ENCODE measurements at regions not wholly inside any gene's neighbourhood (a gene's known extent, or its start where the extent isn't known, plus 50 kb on each side); places are given as distances from the start of the nearest gene placed in this dataset.

DNA sequence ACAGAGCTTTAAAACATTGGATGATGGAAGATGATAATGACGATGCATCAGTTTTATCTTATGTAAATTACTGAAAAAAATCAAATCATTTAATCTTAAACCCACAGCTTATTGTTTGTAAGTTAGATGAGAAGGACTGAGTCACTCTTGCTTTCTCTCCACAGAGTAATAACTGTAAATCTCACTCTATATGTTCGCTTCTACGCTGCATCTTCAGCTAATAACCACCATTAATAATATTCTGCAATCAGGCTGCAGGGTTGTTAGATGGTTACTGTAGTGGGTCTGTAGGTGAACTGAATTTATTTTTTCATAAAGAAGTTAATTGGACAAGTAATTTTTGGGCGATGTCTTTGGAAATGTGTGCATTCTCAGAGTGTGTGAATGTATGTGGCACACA, 260.0 kb downstream of the FAT3 start:
- DNase-seq, result no peak

DNA sequence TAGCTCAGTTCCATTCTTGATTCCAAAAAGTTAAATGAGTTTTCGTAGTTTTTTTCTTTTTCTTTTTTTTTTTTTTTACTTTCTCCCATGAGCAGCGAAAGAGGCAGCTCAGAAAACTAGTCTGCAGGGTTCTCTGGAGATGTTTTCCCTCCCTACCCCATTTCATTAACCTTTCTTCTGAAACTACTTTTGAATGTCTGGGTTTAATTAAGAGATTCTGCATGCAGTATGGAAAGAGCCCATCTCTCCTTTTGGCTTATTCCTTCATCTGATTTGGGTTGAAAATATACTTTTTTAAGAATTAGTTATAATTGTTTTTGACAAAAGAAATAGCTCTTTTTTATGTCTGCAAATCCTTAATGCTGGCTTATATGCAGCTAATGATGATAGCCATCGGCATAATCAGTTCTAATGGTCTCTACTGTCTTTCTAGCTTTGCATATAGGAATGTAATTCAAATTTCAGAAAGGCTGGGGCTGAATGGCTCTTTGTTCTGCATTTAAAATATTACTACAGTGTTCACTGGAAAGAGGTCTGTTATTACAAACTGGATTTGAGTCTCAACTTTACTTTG, 265.3 kb downstream of the FAT3 start:
- no peak for DNase-seq

DNA sequence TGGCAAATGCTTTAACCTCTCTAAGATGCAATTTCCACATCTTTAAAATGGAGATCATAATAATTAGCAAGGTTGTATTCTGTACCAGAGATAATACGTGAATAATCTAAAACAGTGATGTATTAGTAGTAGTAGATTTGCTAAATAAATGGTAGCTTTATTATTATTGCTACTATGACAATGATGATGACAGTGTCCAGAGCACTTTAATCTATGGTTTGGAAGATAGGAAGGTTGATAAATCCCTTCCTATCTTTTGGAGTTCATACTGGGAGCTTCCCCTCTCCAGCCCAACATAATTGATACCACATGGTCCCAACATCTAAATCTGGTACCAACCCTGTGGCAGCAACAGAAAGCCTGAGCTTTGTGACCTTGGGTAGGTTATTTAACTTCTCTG, 267.8 kb downstream of the FAT3 start:
- no peak for DNase-seq

DNA sequence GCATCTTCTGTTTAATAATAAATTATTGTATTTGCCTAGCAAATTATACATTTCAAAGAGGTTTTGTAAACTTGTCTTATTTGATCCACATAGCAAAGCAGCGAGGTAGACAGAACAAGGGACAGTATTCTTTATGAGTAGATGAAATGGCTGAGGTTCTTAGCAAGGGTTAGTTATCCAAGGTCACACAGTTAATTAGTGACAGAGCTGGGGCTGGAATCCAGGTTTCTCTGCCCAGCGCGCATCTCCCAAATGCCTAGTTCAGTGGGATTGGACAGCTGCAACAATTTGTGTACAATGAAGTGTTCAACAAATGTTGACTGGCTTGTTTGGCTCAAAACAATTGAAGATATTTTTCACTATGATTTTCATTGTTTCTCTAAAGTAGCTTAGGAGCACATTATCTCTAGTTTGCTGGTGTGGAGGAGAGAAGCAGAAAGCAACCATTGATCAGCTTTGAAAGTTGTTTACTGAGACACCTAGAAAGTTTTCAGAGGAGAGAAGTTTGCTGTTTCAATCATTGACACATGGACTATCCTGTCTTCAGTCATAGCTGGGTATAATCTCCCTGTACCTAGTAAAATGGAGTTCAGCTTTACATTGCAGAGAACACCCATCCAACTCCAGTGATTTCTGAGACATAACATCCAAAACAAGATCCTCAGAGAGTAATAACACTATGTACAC, 270.6 kb downstream of the FAT3 start:
- DNase-seq, result no peak

DNA sequence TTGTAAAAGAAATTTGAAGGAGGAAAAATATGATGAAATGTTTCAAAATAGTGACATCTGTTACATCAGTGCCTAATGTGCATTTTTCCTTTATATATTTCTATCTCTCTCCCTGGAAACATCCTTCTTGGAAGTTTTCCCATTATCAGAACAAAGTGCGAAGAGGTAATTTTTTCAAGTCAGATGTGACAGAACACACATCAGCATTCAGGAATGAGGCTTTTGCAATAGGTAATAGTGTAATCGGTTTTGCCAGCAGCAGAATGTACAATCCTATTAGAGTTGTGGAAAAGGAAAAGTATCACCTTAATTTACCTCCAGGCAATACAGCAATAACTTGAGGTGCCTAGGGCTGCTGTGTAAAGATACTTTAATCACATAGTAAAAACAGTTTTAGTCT, 275.8 kb downstream of the FAT3 start:
- DNase-seq, result no peak

DNA sequence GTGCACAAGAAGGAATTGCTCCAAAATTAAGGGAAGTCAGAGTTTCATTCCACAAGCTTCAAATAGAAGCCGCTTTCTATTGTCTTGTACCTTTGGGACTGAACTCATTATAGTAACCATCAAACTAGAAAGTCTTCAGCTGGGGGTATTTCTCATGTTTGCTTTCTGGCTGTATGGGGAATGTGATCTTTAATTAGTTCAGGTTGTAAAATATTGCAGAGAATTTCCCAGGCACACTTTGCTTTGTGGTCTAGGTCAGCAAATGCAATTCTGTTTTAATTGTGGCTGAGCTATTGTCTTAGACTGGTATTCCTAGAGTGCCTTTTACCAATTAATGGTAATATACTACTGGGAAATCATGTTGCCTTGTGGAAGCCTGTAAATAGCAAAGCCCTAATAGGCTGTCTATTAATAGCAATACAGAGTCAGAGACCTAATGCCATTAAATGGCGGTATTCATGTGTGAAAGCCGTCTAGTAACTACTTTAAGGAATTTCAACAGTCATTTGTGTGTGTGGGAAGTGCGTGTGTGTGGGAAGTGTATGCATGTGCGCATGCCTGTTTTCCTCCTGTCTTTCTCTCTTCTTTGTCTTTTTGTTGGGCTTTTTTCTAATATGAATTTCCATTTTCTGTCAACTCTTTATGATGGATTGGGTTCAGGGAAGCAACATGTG, 276.6 kb downstream of the FAT3 start:
- DNase-seq, result no peak

DNA sequence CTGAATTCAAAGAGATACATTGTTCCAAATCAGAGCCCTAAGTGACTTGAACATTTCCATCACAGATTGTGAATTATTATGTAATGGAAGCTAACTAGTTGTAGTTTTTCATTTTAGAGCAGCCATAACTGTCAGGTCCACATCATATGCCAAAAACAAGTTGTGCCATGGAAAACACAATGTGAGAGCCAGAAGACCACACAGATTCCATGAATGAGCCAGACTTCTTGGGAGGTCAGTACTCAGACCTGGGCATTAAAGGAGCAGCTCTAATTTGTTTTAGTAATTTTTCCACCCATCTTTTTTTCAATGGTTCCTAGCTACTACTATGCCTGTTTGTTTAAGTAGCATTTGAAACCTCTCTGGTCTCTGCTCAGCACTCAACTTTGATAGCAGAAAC, 279.4 kb downstream of the FAT3 start:
- DNase-seq, result no peak

DNA sequence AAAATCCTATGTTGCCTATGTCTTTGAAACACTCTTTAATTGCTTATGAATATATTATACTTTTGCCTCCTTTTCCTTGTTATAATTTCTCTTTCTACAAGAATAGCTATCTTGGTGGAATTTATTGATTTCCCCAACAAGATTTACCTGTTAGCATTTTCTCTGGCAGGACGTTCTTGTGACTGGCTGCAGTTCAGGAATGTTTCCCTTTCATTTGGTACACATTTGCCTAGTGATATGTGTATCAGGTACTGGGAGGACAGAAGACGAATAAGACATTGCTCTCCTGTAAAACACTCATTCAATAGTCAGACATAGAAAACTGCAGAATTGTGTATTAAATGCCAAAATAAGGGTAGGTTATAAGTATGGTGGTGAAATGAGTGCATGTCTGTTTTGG, 279.9 kb downstream of the FAT3 start:
- no peak for DNase-seq

DNA sequence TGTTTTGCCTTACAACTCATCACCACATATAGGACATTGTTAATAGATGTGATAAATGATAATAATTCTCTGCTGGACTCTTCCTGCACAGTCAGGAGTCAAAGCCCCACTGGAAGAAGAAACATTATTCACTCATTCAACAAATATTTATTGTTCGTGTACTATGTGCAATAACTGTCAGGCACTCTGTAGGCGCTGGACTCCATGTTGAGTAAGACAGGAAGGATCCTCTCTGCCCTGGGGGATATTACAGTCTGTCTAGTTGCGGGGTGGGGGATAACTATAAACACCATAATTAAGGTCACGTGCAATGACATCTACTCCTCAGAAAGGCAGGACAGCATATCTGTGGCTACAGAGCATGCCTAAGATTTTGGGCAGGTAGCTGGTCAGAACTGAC, 281.1 kb downstream of the FAT3 start:
- no peak for DNase-seq

DNA sequence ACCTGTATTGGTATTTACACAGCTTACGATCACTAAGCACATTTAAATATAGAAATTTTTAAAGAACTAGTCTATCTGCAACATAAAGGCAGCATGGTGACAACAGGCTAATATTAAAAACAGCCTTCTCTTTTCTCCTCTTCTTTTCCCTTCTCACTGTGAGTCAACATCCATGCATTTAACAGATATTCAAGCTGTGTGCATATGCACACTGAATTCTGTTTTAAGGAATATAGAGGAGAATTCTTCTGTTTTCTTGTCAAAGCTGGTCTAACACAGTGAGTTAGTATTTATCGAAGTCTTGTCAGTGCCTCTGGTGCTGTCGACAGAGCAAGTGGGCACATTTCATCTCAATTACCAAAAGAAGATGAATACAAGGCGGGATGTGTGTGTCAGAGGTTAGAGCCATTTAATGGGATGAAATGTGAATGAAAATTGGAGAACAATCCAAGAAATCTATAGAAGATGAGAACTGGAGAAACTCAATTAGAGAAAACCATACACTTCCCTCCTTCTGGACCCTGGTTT, 282.3 kb downstream of the FAT3 start:
- DNase-seq, result no peak

DNA sequence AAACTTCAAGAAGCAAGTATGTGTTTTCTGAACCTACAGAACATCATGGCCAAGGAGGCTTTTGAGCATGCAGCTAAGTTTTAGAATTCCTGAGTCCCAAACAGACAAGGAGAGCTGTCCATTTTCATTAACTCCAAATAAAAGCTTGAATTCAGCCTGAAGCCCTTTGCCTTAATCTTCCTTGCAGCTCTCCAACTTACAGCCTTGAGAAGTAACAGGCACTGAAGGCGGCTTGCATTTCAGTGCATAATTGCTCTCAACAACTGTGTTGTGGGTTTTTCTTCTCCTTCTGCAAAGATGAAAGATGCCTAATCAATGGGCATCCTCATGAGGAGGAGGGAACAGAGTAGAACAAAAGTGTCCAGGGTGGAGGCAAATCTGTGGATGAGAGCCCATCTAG, 286.0 kb downstream of the FAT3 start:
- DNase-seq, result no peak

DNA sequence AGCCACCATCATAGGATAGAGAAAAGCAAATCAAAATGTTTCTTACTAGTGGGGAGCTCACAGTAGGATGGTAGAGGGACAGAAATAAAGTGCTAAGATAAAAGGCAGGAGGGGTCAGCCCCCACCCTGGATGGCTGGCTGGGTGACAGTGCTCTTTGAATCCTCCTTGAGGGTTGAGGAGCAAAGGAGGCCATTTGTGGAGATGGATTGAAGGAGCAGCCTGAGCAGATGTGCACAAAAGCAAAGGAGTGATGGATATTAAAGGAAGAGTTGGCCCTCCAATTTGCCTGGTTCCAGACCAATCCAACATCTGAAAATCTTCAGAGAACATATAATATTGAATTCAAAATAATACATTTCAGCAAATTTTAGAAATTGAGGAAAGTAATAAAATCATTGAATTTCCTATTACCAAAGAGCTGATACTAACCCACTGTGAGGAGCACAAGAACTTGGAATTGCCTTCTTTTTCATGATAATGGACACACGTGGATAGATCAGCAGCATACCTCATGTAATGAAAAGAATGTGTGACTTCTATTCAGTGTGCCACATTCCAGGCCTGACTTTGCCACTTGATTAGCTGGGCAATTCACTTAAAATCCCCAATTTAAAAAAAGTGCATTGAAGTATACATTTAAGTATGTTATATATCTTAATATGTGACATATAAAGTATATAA, 287.0 kb downstream of the FAT3 start:
- no peak for DNase-seq

DNA sequence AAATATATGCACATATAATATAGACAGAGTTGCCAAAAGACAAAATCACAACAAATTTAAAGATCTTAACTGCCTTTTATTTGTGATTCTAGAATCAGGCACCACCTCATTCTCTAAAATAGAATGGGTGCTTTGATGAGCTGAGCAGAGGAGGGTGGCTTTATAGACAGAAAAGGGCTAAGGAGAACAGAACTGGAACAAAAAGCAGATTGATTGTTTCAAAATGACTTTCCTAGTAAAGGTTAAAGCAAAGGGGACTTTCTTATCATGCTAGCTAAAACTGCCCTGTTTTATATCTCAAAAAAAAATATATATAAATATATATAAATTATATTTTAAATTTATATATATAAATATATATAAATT, 287.6 kb downstream of the FAT3 start:
- DNase-seq, result no peak

DNA sequence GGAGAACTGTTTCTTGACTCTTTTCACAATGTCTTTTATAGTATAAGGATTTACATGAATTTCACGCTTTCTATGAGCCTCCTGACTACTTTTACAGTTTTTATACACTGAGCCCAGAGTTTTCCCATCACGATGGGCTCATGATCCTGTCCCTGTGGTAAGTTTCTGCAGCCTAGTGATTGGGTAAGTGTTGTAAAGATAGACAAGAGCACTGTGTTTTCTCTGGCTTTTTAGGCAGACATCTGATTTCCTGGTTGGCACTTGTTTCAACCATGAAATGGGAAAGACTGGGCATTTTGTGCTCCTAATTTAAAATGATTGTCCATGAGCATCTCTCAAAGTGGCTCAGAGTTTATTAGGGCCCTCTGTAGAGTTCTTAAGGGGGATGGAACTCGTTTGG, 299.0 kb downstream of the FAT3 start:
- DNase-seq, result no peak

DNA sequence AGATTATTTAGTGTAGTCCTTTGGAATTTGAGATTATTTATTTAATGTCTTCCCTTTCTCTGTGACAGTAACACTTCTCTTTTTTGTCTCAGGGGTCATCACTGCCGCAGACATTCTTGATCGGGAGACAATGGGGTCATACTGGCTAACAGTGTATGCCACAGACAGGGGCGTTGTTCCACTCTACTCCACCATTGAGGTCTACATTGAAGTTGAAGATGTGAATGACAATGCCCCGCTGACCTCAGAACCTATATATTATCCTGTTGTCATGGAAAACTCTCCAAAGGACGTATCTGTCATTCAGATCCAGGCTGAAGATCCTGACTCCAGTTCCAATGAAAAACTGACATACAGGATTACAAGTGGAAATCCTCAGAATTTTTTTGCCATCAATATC, 299.9 kb downstream of the FAT3 start:
- no peak for DNase-seq

DNA sequence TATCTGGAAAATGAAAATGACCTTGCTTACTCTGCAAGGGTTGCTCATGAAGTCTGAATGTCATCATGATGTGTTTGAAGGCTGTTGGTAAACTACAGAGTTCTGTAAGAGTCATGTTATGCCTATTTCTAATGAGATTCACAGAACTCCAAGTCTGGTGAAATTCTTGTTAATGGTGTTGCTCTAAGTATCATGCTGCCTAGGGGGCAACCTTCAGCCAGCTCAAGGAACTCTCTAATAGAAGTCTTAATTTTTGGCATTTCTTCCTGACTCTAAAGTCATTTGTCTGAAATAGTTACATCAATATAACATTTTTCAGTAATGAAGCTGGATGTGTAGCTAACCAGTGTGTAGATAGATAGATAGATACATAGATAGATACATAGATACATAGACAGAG, 302.8 kb downstream of the FAT3 start:
- DNase-seq, result no peak

DNA sequence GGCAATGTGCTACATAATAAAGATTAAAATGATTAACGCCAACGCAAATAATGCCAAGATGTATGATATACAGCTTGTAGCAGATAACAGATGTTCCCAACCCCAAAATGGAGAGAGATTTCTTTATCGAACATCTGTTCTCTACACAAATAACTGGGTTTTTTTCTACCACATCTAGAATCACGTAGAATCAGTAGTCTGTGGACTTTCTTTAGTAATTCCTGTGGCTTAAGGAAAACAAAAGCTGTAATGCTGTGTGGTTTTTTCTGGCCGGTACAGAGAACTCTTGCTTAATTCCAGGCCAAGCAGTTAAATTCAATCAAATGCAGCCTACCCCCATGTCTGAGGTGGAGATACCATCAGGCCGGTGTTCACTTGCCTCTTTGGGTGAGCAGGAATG, 303.4 kb downstream of the FAT3 start:
- DNase-seq, result no peak

DNA sequence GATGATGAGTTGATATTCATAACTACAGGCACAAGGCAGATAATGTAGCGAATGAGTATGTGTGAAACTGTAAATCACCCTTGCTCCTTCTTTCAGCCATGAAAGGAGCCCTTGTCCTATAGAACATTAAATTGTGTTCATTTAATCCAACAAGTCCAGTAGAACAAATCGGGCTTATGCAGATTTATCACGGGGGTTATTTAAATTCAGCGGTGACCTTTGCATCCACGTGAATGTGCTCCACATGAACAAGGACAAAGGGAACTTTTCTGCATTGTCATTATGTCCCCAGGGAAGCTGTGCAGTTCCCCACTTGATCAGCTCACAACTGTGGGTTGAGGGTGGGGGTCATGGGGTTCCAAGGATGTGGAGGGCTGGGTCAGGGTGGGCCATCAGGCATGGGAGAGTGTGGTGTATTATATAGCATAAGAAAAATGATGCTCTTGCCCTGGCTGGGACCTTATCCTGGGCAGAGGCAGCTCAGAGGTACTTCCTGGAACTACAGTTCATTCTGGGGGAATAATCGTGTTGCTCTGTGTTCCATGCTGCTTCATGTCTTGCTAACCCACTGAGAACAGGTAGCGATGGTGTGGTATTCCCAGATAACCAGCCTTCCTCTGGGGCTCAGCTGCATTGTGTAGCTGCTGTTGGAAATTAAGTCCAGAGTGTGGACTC, 306.6 kb downstream of the FAT3 start:
- no peak for DNase-seq

DNA sequence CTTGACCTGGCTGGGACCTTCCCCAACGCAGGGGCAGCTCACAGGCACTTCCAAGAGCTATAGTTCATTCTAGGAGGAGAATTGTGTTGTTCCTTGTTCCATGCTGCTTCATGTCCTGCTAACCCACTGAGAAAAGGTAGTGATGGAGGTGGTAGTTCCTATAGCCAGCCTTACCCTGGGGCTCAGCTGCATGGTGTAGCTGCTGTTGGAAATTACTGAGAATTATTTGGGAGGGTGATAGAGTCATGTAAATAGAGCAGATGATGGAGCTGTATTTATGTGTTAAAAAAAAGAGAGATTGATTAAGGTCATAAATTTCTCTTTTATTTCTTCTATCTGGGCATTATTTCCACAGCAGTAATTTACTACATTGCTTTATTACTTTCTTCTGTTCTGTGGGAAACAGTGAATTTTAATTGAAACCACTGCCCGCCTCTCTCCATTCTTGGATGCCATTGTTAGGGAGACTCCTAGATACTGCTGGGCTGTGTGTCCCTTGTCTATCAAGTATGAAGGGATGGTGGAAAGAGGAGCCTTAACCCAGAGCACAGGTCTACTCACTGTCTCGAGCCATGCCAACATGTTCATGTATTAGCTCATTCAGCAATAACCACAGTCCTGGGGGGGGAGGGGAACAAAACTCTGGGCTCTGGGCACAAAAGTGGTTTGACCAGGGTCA, 309.2 kb downstream of the FAT3 start:
- no peak for DNase-seq

DNA sequence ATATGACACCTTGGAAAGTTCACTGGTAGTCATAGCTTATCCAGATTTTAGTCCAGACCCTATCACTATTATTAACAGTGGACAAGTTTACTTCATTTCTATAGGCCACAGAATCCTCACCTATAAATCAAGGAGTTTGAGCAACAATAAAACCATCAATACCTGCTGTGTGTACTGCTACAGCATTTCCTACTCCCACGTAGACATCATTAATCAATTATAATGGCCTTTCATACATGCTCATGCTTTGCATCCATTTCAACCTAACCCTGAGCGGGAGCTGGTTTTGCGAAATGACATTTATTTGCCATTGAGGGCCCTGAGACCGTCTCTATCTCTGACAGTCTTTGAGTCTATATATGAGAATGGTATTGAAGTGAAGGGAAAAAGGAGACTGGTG, 312.3 kb downstream of the FAT3 start:
- no peak for DNase-seq

DNA sequence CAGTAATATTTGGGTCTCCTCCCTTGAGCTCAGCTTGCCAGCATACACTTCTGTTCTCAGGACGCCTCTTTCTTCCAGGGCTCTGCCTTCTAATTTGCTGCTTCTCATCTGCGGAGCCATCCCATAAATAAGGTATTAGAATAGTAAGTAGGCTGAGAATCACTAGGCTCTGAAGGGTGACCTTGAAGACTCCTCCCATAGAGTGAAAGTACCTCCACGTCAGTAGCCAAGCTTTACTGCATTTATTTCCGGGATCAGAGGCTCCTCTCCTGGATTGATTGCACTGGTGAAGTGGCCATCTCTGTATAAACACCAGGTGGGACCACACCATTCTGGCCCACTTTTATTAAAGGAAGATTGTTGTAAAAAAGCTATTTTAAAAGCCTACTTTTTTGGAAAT, 315.5 kb downstream of the FAT3 start:
- no peak for DNase-seq

DNA sequence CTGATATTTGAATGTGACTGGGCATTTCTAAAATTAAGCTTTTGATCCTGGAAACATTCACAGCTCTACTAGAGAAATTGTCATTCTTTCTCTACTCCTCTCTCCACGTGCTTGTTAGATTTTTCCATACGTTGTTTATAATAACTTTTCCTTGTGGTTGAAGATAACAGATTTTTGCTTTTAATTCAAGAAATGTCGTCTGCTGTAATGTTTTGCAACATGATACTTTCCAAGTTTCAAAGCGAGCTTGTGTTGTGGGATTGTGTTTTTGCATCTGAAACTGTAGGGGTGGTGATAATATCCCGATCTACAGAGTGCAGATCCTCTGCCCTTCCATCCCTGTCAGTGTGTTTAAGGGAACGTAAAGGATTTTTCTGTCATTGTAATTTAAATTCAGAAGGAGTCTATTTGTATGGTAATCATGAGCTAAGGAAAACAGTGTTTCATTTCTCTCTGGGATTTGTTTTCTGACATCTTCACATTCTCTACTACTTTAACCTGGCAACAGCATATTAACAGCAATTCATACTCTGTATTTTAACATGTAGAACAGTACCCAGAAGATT, 321.4 kb downstream of the FAT3 start:
- DNase-seq, result no peak

Measured in suppressor macrophage treated with lipopolysaccharide for 4 hours (primary cell).